ENCODE measurements at regions not wholly inside any gene's neighbourhood (a gene's known extent, or its start where the extent isn't known, plus 50 kb on each side); places are given as distances from the start of the nearest gene placed in this dataset.

DNA sequence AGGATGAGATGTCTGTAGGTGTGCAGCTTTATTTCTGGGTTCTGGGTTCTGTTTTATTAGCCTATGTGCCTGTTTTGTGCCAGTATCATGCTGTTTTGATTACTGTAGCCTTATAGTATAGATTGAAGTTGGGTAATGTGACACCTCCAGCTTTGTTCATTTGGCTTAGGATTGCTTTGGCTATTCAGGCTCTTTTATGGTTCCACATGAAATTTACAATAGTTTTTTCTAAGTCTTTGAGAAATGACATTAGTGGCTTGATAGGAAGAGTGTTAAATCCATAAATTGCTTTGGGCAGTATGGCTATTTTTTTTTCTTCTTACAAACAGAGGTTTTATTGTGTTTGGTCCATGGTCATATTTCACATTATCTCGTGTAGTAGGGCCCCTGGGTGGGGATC lies 285.8 kb upstream of the GADL1 start:
- H3K4me3 ChIP-seq, result no peak overlapping the region
- 71 to 83% methylated on average over 1 of the region's 1 CpG for WGBS, 2 donors (ENCODE audit: low coverage in 1 of 2)
- TF ChIP-seq EP300 (IDR thresholded peaks at IDR 0.05) (no peak), POLR2AphosphoS5 (IDR thresholded peaks at IDR 0.05) (no peak), POLR2A (IDR thresholded peaks at IDR 0.05) (no peak)
- TF ChIP-seq, protein P1, sequence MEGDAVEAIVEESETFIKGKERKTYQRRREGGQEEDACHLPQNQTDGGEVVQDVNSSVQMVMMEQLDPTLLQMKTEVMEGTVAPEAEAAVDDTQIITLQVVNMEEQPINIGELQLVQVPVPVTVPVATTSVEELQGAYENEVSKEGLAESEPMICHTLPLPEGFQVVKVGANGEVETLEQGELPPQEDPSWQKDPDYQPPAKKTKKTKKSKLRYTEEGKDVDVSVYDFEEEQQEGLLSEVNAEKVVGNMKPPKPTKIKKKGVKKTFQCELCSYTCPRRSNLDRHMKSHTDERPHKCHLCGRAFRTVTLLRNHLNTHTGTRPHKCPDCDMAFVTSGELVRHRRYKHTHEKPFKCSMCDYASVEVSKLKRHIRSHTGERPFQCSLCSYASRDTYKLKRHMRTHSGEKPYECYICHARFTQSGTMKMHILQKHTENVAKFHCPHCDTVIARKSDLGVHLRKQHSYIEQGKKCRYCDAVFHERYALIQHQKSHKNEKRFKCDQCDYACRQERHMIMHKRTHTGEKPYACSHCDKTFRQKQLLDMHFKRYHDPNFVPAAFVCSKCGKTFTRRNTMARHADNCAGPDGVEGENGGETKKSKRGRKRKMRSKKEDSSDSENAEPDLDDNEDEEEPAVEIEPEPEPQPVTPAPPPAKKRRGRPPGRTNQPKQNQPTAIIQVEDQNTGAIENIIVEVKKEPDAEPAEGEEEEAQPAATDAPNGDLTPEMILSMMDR (IDR thresholded peaks at IDR 0.05), result no peak

DNA sequence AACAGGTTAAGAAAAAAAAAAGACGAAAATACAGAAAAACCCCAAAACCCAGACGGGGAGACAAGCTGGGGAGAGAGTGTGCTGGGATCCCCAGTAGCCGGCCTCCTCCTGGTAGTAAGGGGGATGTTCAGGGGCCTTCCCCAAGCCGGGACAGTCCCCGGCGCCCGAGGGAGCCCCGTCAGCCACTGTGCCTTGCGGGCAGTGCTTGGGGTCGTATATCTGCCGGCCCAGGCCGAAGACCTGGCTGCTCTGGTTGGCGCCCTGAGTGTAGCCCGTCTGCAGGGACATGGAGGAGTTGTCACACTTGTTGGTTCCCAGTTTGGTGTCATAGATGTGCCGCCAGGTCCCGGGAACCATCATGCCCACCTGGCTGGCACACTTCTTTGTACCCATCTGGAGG lies 287.2 kb upstream of the GADL1 start:
- no peak for ATAC-seq
- WGBS, 2 donors (ENCODE audit: low coverage in 1 of 2), result 84% methylated on average over 4 of the region's 16 CpGs; no CpG with 5 or more reads in 1 of the 2 donors
- H3K9me3 ChIP-seq, result no peaks in the 10 kb centered on the region
- TF ChIP-seq, protein P1 (IDR thresholded peaks at IDR 0.05), result no peak
- TF ChIP-seq POLR2AphosphoS5 (IDR thresholded peaks at IDR 0.05) (no peak), EP300 (IDR thresholded peaks at IDR 0.05) (no peak), POLR2A (IDR thresholded peaks at IDR 0.05) (no peak)
- H3K4me3 ChIP-seq, result no peak overlapping the region
- no peaks in the 10 kb centered on the region for H3K36me3 ChIP-seq
- no peaks in the 10 kb centered on the region for H3K27me3 ChIP-seq
- no peaks in the 10 kb centered on the region for H3K4me1 ChIP-seq
- no peak overlapping the region for H3K27ac ChIP-seq

More for the DNA sequence above, 285.8 kb upstream of the GADL1 start:
- no peaks in the 10 kb centered on the region for H3K9me3 ChIP-seq
- no peaks in the 10 kb centered on the region for H3K36me3 ChIP-seq
- H3K27me3 ChIP-seq, result no peaks in the 10 kb centered on the region
- H3K27ac ChIP-seq, result no peak overlapping the region
- ATAC-seq, result no peak
- H3K4me1 ChIP-seq, result no peaks in the 10 kb centered on the region

DNA sequence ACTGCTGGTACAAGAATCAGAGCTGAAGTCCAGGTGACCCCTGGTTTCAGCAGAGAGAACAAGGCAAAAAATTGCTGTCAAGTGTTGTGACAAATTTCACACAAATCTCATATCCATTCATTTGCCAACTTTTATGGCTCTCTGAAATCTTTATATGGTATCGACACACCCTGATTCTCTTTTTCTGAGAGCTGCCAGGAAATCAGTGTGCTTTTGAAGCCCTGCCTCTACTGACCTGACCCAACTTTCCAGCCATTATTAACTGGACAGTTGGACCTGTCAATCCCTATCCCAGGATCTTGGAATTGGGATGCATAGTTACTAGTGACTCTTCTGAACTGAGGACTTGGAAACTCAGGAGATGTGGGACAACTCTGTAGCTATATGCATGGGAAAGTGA lies 288.2 kb upstream of the GADL1 start:
- H3K4me3 ChIP-seq, result no peak overlapping the region
- no peaks in the 10 kb centered on the region for H3K4me1 ChIP-seq
- TF ChIP-seq, protein P1 (IDR thresholded peaks at IDR 0.05), result no peak
- TF ChIP-seq POLR2AphosphoS5 (IDR thresholded peaks at IDR 0.05) (no peak), POLR2A (IDR thresholded peaks at IDR 0.05) (no peak)
- no peak overlapping the region for H3K27ac ChIP-seq
- no peaks in the 10 kb centered on the region for H3K9me3 ChIP-seq
- no peak for ATAC-seq
- H3K27me3 ChIP-seq, result no peaks in the 10 kb centered on the region
- H3K36me3 ChIP-seq, result no peaks in the 10 kb centered on the region
- WGBS, 2 donors (ENCODE audit: low coverage in 1 of 2), result 100% methylated on average over 1 of the region's 1 CpG; no CpG with 5 or more reads in 1 of the 2 donors

DNA sequence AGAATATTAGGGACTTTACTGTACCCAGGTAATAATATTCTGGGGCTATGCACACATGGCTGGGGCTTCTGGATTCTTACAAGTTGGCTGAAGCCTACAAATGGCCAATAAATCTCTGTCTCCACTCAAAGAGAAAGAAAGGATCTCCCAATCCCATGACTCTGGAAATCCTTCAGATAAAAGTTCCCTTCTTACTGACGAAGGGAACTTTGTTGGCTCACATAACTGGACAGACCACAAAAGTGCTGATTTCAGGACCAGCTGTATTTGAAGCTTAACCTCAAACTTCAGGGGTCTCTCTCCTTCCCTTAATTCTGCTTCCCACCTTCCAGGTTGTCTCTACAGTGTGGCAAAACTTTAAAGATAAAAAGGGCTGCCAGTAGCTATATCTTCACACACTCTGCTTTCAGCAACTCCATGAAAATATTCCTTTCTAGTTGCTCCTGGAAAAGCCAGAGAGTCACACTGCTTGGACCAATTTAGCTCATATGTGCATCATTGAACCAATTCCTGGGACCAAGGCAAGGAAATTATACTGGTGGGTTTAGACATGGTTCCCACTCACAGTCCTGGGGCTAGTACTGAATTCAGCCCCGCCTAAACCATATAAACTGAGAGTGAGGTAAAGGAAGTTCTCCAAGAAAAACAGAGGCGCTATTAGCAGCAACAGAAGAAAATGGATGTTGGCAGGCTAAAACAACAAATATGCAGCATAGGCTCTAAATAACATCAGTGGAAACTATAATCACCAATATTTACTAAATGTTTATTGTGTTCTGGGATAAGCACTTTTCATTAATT lies 290.0 kb upstream of the GADL1 start:
- WGBS, 2 donors (ENCODE audit: low coverage in 1 of 2), result 56 to 69% methylated on average over 3 of the region's 3 CpGs
- Histone ChIP-seq H3K4me1 (no peaks in the 10 kb centered on the region), H3K4me3 (no peak overlapping the region), H3K27me3 (no peaks in the 10 kb centered on the region), H3K36me3 (no peaks in the 10 kb centered on the region), H3K9me3 (no peaks in the 10 kb centered on the region), H3K27ac (no peak overlapping the region)
- no peak for ATAC-seq
- no peak for TF ChIP-seq POLR2AphosphoS5 (IDR thresholded peaks at IDR 0.05)
- TF ChIP-seq EP300 (IDR thresholded peaks at IDR 0.05), result no peak
- TF ChIP-seq, protein P1 (IDR thresholded peaks at IDR 0.05), result no peak
- TF ChIP-seq POLR2A (IDR thresholded peaks at IDR 0.05), result no peak

DNA sequence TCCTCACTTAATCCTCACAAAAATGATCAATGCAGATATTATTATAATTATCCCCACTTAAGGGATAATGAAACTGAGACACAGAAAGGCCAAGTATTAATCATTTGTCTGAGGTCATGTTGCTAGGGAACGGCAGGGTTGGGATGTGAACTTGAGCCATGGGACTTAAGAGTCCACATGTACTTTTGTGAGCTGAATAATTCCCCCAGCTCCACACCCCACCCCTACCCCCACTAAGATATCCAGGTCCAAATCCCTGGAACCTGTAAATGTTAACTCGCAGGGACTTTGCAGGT lies 290.5 kb upstream of the GADL1 start:
- WGBS, 2 donors (ENCODE audit: low coverage in 1 of 2), result 58 to 61% methylated on average over 1 to 2 of the region's 2 CpGs
- Histone ChIP-seq H3K4me3 (no peak overlapping the region), H3K36me3 (no peaks in the 10 kb centered on the region), H3K9me3 (no peaks in the 10 kb centered on the region), H3K4me1 (no peaks in the 10 kb centered on the region), H3K27ac (no peak overlapping the region), H3K27me3 (no peaks in the 10 kb centered on the region)
- ATAC-seq, result no peak
- TF ChIP-seq, protein P1 (IDR thresholded peaks at IDR 0.05), result no peak
- no peak for TF ChIP-seq POLR2A (IDR thresholded peaks at IDR 0.05)
- TF ChIP-seq EP300 (IDR thresholded peaks at IDR 0.05), result no peak
- no peak for TF ChIP-seq POLR2AphosphoS5 (IDR thresholded peaks at IDR 0.05)
